HG02642 (cell line): ENCODE measurements at regions not wholly inside any gene's neighbourhood (a gene's known extent, or its start where the extent isn't known, plus 50 kb on each side); places are given as distances from the start of the nearest gene placed in this dataset.

ENCODE experiments used
- ATAC-seq: cut with Tn5 transposase; IDR thresholded peaks from one replicate; pipeline ENCODE4 v1.9.1; 2021; ENCODE audit warnings: mild to moderate bottlenecking; ENCODE audit not compliant: unreplicated experiment, poor library complexity

- no peak for ATAC-seq
Measured at GRCh38 chr9:69955536-69956355, 87.9 kb upstream of the MAMDC2 start.

- no peak for ATAC-seq
Measured at GRCh38 chr9:69961843-69962242, 81.8 kb upstream of the MAMDC2 start.

GRCh38 chr9:69963803-69964202, 79.8 kb upstream of the MAMDC2 start:
- no peak for ATAC-seq

DNA sequence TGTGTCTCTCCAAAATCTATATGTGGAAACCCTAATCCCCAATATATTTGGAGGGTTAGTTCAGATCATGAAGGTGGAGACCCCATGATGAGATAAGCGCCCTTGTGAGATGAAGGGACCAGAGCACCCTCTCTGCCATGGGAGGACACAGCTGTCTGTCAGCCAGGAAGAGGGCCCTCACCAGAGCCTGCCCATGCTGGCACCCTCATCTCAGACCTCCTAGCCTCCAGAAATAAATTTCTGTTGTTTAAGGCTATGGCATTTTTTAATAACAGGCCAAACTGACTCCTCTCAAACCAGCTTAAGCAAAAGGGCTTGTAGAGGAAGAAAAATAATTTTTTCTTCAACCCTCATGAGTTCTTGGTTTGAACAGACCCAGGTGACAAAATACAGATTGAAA, 79.2 kb upstream of the MAMDC2 start:
- ATAC-seq, result no peak

GRCh38 chr9:69965416-69966145, 78.1 kb upstream of the MAMDC2 start:
- no peak for ATAC-seq

- no peak for ATAC-seq
Measured at GRCh38 chr9:69967344-69967743, 76.3 kb upstream of the MAMDC2 start.

DNA sequence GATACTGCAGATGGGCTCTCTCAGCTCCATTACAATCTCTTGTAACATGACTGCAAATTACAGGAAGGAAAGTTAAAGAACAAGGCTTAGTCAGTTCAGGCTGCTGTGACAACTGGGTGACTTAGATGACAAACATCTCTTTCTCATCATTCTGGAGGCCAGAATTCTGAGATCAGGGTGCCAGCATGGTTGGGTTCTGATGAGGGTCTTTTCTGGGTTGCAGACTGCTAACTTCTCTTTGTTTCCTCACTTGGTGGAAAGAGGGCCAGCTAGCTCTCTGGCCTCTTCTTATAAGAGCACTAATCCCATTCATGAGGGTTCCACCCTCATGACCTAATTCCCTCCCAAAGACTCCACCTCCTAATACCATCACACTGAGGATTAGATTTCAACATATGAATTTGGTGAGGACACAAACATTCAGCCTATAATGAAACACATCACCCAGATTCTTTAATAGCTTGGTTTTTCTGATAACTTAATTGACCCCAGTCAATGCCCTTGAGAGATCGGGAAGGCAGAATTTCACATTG, 73.6 kb upstream of the MAMDC2 start:
- no peak for ATAC-seq

DNA sequence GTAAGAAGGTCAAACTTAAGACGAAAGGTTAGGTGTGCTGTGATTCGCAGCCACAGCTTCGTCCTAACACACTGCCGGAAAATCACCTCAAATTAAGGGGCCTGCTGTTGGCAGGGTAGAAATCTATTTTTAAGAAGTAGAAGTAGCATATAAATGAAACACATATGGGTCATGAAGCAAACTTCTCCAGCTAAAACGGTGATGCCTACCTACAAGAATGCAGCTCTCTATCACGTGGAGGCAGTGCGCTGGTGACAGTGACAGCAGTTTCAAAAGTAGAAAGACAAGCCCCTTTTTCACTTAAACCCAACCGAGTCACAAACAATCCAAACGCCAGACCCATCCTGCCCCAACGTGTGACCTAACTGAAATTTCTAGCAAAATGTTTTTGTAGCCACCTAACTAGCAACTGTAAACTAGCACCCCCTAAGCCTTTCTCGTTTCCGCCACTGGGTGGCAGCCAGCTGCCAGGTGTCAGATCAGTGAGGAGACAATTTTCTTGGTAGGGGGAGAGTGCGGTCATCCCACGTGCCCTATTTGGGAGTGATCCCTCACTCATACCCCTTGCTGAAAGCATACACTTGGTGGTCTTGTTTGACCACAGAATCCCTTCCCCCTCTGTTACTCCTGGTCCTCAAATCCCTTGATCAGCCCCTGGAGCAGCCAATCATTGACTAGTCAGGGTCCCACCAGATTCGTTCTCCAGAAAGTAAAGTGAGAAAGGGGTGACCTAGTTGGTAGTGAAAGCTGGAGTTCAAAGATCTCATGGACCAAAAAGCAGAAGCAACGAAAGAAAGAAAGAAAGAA, 71.8 kb upstream of the MAMDC2 start:
- peak; percentile 64 for ATAC-seq

- ATAC-seq, result no peak
Measured at GRCh38 chr9:69975681-69976080, 68.0 kb upstream of the MAMDC2 start.

- ATAC-seq, result no peak
Measured at GRCh38 chr9:69976152-69976551, 67.5 kb upstream of the MAMDC2 start.

GRCh38 chr9:69980041-69980440, 63.6 kb upstream of the MAMDC2 start:
- ATAC-seq, result no peak

- ATAC-seq, result no peak
Measured at GRCh38 chr9:69980591-69980990, 63.1 kb upstream of the MAMDC2 start.

- no peak for ATAC-seq
Measured at GRCh38 chr9:69981686-69982445, 61.8 kb upstream of the MAMDC2 start.

- ATAC-seq, result no peak
Measured at GRCh38 chr9:69984831-69985230, 58.8 kb upstream of the MAMDC2 start.

DNA sequence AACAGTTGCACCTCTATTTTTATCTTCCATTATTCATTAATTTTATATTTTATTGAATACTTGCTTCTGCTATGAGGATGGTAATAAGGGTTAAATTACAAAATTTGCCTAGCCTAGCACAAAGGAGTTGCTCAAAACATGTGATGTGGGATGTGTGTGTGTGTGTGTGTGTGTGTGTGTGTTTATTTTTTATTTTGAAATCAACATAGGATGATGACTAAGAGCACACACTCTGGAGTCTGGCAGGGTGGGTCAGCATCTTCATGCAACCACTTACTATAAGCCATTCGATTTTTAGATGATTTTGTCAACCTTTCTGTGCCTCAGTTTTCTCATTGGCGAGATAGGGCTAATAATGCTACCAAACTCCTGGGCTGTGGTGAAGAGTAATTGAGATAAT, 57.7 kb upstream of the MAMDC2 start:
- ATAC-seq, result no peak

- ATAC-seq, result no peak
Measured at GRCh38 chr9:69986970-69987369, 56.7 kb upstream of the MAMDC2 start.

- no peak for ATAC-seq
Measured at GRCh38 chr9:69987457-69987856, 56.2 kb upstream of the MAMDC2 start.

DNA sequence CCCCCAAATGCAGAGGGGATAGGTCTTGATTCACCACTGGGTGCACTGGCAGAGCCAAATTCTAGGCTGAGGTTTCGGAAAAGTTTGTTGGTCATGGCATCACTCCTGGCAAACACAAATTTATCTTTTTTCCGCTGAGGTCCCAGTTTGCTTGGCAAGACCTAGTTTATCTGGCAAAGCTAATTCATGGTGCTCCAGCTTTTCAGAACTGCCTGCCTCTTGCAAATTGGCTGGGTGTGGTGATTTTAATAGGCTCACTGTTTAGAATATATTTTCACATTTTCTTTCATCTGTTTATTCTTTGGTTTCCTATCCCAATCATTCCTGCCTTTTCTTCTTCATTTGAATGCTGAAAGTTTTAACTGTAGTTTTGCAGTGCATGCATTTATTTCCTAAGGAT, 50.5 kb upstream of the MAMDC2 start:
- no peak for ATAC-seq
